HepG2 (cell line): ENCODE measurements at regions not wholly inside any gene's neighbourhood (a gene's known extent, or its start where the extent isn't known, plus 50 kb on each side); places are given as distances from the start of the nearest gene placed in this dataset.
A peak's percentile ranks its signal among the peaks of the same experiment; 100 is the strongest.

Experiments used
- ATAD3A ChIP-seq: sonication (generic); formaldehyde crosslinking; IDR thresholded peaks from 2 replicates; pipeline ENCODE4 v1.4.0; 2020; ENCODE audit warnings: missing genetic modification reagents
- CC2D1A ChIP-seq: sonication (generic); formaldehyde crosslinking; IDR thresholded peaks from 2 replicates; pipeline ENCODE4 v1.8.1; 2023; ENCODE audit warnings: mild to moderate bottlenecking, missing genetic modification reagents
- ELK4 ChIP-seq: sonication (generic); formaldehyde crosslinking; IDR thresholded peaks from 2 replicates; pipeline ENCODE4 v1.9.0; 2021; ENCODE audit warnings: missing genetic modification reagents, borderline replicate concordance
- JARID2 ChIP-seq: sonication (generic); formaldehyde crosslinking; IDR thresholded peaks from 2 replicates; pipeline ENCODE4 v1.8.1; 2023; ENCODE audit warnings: missing genetic modification reagents, inconsistent platforms; ENCODE audit not compliant: insufficient replicate concordance
- KDM2A ChIP-seq: sonication (generic); formaldehyde crosslinking; IDR thresholded peaks from 2 replicates; pipeline ENCODE4 v1.4.0; 2020; ENCODE audit warnings: low read depth, missing genetic modification reagents, borderline replicate concordance
- MEF2D ChIP-seq: sonication (generic); formaldehyde crosslinking; IDR thresholded peaks from 2 replicates; pipeline ENCODE4 v1.5.1; 2020; ENCODE audit warnings: mild to moderate bottlenecking, missing genetic modification reagents
- MTA3 ChIP-seq: sonication (generic); formaldehyde crosslinking; IDR thresholded peaks from 2 replicates; pipeline ENCODE4 v1.4.0; 2020; ENCODE audit warnings: missing genetic modification reagents
- NFYB ChIP-seq: sonication (generic); formaldehyde crosslinking; IDR thresholded peaks from 2 replicates; pipeline ENCODE4 v1.4.0; 2020; ENCODE audit warnings: missing genetic modification reagents
- SNRNP70 ChIP-seq: fragments of 200-400 bp; formaldehyde crosslinking; IDR thresholded peaks from 2 replicates; pipeline ENCODE4 v1.6.1; 2017; ENCODE audit warnings: mild to moderate bottlenecking, low read depth, low read length, moderate library complexity
- TFDP2 ChIP-seq: sonication (generic); formaldehyde crosslinking; IDR thresholded peaks from 2 replicates; pipeline ENCODE4 v1.4.0; 2020; ENCODE audit warnings: missing genetic modification reagents
- ZBED4 ChIP-seq: sonication (generic); formaldehyde crosslinking; IDR thresholded peaks from 2 replicates; pipeline ENCODE4 v1.4.0; 2020; ENCODE audit warnings: missing genetic modification reagents, borderline replicate concordance
- ZFP36L2 ChIP-seq: sonication (generic); formaldehyde crosslinking; IDR thresholded peaks from 2 replicates; pipeline ENCODE4 v1.4.0; 2020; ENCODE audit warnings: missing genetic modification reagents
- ZNF337 ChIP-seq: sonication (generic); formaldehyde crosslinking; IDR thresholded peaks from 2 replicates; pipeline ENCODE4 v1.5.1; 2020; ENCODE audit warnings: missing genetic modification reagents, low read depth, mild to moderate bottlenecking, borderline replicate concordance
- ZNF33A ChIP-seq: sonication (generic); formaldehyde crosslinking; IDR thresholded peaks from 2 replicates; pipeline ENCODE4 v1.5.1; 2020; ENCODE audit warnings: missing genetic modification reagents, mild to moderate bottlenecking, moderate library complexity, borderline replicate concordance
- ZNF34 ChIP-seq: sonication (generic); formaldehyde crosslinking; IDR thresholded peaks from 2 replicates; pipeline ENCODE4 v1.4.0; 2020; ENCODE audit warnings: mild to moderate bottlenecking, missing genetic modification reagents, borderline replicate concordance
- ZNF615 ChIP-seq: sonication (generic); formaldehyde crosslinking; IDR thresholded peaks from 2 replicates; pipeline ENCODE4 v1.5.0; 2020; ENCODE audit warnings: mild to moderate bottlenecking, missing genetic modification reagents, borderline replicate concordance
- TF ChIP-seq, protein P1 (sequence below): sonication (generic); formaldehyde crosslinking; IDR thresholded peaks from 2 replicates; pipeline ENCODE4 v1.8.1; 2023; ENCODE audit warnings: mild to moderate bottlenecking, missing genetic modification reagents
- TF ChIP-seq, protein P2 (sequence below): sonication (generic); formaldehyde crosslinking; IDR thresholded peaks from 2 replicates; pipeline ENCODE4 v1.4.0; 2020; ENCODE audit warnings: missing genetic modification reagents

- TF ChIP-seq ZNF615 (CRISPR knock-in tag) (no peak), KDM2A (CRISPR knock-in tag) (peak; percentile 72; the same call in 1 of the 2 replicates), TFDP2 (CRISPR knock-in tag) (no peak), MEF2D (no peak), ZFP36L2 (CRISPR knock-in tag) (peak; percentile 70; the same call in 1 of the 2 replicates), CC2D1A (CRISPR knock-in tag) (no peak), ATAD3A (CRISPR knock-in tag) (no peak), NFYB (CRISPR knock-in tag) (no peak), JARID2 (CRISPR knock-in tag) (no peak), MTA3 (CRISPR knock-in tag) (0 out of 2 replicates have a peak, but pooled peaks have one; percentile 46), ZNF34 (CRISPR knock-in tag) (no peak), ZBED4 (peak; percentile 55; the same call in 1 of the 2 replicates), ZNF337 (no peak), ZNF33A (CRISPR knock-in tag) (no peak), SNRNP70 (no peak), ELK4 (CRISPR knock-in tag) (no peak)
- TF ChIP-seq, protein P1, sequence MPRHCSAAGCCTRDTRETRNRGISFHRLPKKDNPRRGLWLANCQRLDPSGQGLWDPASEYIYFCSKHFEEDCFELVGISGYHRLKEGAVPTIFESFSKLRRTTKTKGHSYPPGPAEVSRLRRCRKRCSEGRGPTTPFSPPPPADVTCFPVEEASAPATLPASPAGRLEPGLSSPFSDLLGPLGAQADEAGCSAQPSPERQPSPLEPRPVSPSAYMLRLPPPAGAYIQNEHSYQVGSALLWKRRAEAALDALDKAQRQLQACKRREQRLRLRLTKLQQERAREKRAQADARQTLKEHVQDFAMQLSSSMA, result no peak
- TF ChIP-seq, protein P2, sequence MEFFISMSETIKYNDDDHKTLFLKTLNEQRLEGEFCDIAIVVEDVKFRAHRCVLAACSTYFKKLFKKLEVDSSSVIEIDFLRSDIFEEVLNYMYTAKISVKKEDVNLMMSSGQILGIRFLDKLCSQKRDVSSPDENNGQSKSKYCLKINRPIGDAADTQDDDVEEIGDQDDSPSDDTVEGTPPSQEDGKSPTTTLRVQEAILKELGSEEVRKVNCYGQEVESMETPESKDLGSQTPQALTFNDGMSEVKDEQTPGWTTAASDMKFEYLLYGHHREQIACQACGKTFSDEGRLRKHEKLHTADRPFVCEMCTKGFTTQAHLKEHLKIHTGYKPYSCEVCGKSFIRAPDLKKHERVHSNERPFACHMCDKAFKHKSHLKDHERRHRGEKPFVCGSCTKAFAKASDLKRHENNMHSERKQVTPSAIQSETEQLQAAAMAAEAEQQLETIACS (CRISPR knock-in tag), result no peak
Observed at GRCh38 chr1:98048244-98048643, 127.4 kb upstream of the DPYD start (continued).
